DND-41 (cell line): ENCODE measurements at regions not wholly inside any gene's neighbourhood (a gene's known extent, or its start where the extent isn't known, plus 50 kb on each side); places are given as distances from the start of the nearest gene placed in this dataset.

Source experiments
- ATAC-seq: fragments of 200-7000 bp; cut with Tn5 transposase; 3 replicates; pipeline ENCODE4 v1.9.1; 2021; ENCODE audit warnings: low read depth; ENCODE audit not compliant: insufficient read depth
- DNase-seq: peaks from one replicate; pipeline ENCODE4 v3.0.0-alpha.2; 2020
- H2AFZ ChIP-seq: 2 replicates; pipeline ENCODE4 v1.6.0; 2012; ENCODE audit warnings: low read depth, low read length
- H3K27ac ChIP-seq: 2 replicates; pipeline ENCODE4 v1.5.1; 2012; ENCODE audit warnings: low read length, inconsistent platforms
- H3K27me3 ChIP-seq: fragments of 200-600 bp; sonication (generic); 2 replicates; pipeline ENCODE4 v1.6.0; 2012; ENCODE audit warnings: low read length, mild to moderate bottlenecking, inconsistent platforms; ENCODE audit not compliant: insufficient read depth, poor library complexity
- H3K36me3 ChIP-seq: 2 replicates; pipeline ENCODE4 v1.5.1; 2012; ENCODE audit warnings: low read length, inconsistent platforms; ENCODE audit not compliant: insufficient read depth
- H3K4me1 ChIP-seq: 2 replicates; pipeline ENCODE4 v1.5.1; 2012; ENCODE audit warnings: mild to moderate bottlenecking, low read length; ENCODE audit not compliant: insufficient read depth
- H3K4me2 ChIP-seq: 2 replicates; pipeline ENCODE4 v1.6.0; 2012; ENCODE audit warnings: mild to moderate bottlenecking, moderate library complexity, low read length, inconsistent platforms; ENCODE audit not compliant: insufficient read depth
- H3K4me3 ChIP-seq, 2 experiments: fragments of 200-600 bp in 1 of 2; shearing (Covaris generic) in 1 of 2; 2 replicates each; pipeline ENCODE4 v1.5.1; 2012 to 2016; ENCODE audit warnings: inconsistent platforms in 2 of 2, low read length in 2 of 2, mild to moderate bottlenecking in 2 of 2, low read depth in 1 of 2, moderate library complexity in 1 of 2
- H3K79me2 ChIP-seq: 2 replicates; pipeline ENCODE4 v1.6.0; 2012; ENCODE audit warnings: low read length, inconsistent platforms; ENCODE audit not compliant: insufficient read depth
- H3K9ac ChIP-seq: 2 replicates; pipeline ENCODE4 v1.6.0; 2012; ENCODE audit warnings: low read depth, mild to moderate bottlenecking, inconsistent platforms, low read length, moderate library complexity
- H3K9me3 ChIP-seq: 2 replicates; pipeline ENCODE4 v1.5.1; 2012; ENCODE audit warnings: low read length, moderate library complexity, mild to moderate bottlenecking, inconsistent platforms; ENCODE audit not compliant: insufficient read depth, severe bottlenecking
- H4K20me1 ChIP-seq: 2 replicates; pipeline ENCODE4 v1.6.0; 2012; ENCODE audit warnings: low read length; ENCODE audit not compliant: insufficient read depth
- EZH2 ChIP-seq: IDR thresholded peaks from 3 replicates; pipeline ENCODE4 v1.6.1; 2012; ENCODE audit warnings: borderline replicate concordance, low read depth, mild to moderate bottlenecking, moderate library complexity, low read length, inconsistent platforms; ENCODE audit not compliant: severe bottlenecking
- TF ChIP-seq, protein P1 (sequence below): IDR thresholded peaks from 2 replicates; pipeline ENCODE4 v1.5.1; 2012; ENCODE audit warnings: borderline replicate concordance, low read length, moderate library complexity, mild to moderate bottlenecking; ENCODE audit not compliant: poor library complexity, severe bottlenecking; ENCODE audit errors: extremely low read depth

DNA sequence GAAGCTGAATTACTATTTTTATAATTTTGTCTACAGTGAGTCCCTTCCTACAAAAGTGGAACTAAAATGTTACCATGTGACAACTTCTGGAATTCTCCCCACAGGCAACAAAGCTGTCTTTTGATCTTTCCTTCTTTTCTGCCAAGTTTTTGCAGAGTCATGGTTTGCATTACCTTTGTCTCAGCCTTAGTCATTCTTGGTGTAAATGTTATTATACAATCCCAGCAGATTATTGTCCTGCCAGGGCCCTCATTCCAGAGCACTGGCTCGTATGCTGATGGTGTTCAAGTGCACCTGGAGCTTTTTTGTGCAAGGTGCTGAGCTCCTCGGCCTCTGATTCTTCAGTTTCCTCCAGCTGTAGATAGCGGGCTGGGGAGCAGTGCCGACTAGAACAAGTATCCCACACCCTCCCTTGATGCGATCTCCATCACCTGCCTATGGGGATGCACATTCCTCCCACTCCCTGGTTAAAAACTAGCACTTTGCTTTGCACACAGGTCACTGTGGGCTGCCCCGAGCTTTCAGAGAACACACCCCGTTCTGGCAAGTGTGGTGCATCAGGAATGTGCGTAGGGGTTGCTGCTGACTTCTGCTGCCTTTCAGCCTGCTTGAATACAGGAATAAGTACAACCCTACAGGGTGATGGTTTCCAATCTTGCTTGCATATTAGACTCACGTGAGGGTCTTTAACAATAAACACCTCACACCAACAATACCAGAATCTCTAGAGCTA lies 263.6 kb downstream of the RNF144A start:
- no peak for TF ChIP-seq EZH2
- TF ChIP-seq, protein P1, sequence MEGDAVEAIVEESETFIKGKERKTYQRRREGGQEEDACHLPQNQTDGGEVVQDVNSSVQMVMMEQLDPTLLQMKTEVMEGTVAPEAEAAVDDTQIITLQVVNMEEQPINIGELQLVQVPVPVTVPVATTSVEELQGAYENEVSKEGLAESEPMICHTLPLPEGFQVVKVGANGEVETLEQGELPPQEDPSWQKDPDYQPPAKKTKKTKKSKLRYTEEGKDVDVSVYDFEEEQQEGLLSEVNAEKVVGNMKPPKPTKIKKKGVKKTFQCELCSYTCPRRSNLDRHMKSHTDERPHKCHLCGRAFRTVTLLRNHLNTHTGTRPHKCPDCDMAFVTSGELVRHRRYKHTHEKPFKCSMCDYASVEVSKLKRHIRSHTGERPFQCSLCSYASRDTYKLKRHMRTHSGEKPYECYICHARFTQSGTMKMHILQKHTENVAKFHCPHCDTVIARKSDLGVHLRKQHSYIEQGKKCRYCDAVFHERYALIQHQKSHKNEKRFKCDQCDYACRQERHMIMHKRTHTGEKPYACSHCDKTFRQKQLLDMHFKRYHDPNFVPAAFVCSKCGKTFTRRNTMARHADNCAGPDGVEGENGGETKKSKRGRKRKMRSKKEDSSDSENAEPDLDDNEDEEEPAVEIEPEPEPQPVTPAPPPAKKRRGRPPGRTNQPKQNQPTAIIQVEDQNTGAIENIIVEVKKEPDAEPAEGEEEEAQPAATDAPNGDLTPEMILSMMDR = no peak

DNA sequence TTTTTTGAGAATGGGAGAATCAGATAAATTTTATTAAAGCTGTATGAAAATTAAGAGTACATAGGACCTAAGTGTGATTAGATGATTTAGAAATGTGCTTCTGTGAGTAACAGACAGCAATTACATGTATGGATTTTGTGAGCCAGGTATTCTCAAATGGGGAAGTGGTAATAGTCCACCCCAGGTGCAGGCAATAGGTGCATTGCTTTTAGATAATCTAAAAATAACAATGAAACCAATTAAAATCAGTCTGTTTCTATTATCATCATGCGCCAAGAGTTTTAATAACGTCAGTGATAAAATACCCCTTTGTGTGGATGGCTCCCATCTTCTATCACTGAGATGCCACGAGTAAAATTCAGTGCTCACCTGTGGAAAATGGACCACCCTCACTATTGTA lies 265.3 kb downstream of the RNF144A start:
- Histone ChIP-seq H3K27me3 (no peaks in the 10 kb centered on the region), H2AFZ (no peak overlapping the region), H4K20me1 (no peaks in the 10 kb centered on the region), H3K4me1 (no peaks in the 10 kb centered on the region), H3K4me2 (no peak overlapping the region), H3K4me3 (no peak overlapping the region), H3K9ac (no peak overlapping the region), H3K36me3 (no peaks in the 10 kb centered on the region), H3K9me3 (no peaks in the 10 kb centered on the region), H3K79me2 (no peaks in the 10 kb centered on the region), H3K27ac (no peak overlapping the region)
- no peak for TF ChIP-seq EZH2
- TF ChIP-seq, protein P1 = no peak
- no peak for DNase-seq
- no peak for ATAC-seq

More for the DNA sequence above, 263.6 kb downstream of the RNF144A start:
- Histone ChIP-seq H4K20me1 (no peaks in the 10 kb centered on the region), H3K79me2 (no peaks in the 10 kb centered on the region), H3K4me1 (no peaks in the 10 kb centered on the region), H2AFZ (no peak overlapping the region), H3K36me3 (no peaks in the 10 kb centered on the region), H3K4me2 (no peak overlapping the region), H3K27ac (no peak overlapping the region), H3K9me3 (no peaks in the 10 kb centered on the region), H3K4me3 (no peak overlapping the region), H3K27me3 (no peaks in the 10 kb centered on the region), H3K9ac (no peak overlapping the region)
- ATAC-seq (no peak), DNase-seq (no peak)

DNA sequence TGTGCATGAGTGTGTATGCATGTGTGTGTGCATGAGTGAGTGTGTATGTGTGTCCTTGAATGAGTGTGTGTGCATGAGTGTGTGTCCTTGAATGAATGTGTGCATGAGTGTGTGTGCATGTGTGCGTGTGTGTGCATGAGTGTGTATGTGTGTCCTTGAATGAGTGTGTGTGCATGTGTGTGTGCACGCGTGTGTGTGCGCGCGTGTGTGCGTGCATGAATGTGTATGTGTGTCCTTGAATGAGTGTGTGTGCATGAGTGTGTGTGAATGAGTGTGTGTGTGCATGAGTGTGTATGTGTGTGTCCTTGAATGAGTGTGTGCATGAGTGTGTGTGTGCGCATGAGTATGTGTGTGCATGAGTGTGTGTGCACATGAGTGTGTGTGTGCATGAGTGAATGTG lies 271.9 kb downstream of the RNF144A start:
- Histone ChIP-seq H3K27ac (no peak overlapping the region), H3K27me3 (no peaks in the 10 kb centered on the region), H2AFZ (no peak overlapping the region), H4K20me1 (no peaks in the 10 kb centered on the region), H3K9me3 (no peaks in the 10 kb centered on the region), H3K36me3 (no peaks in the 10 kb centered on the region), H3K79me2 (no peaks in the 10 kb centered on the region), H3K4me2 (no peak overlapping the region), H3K9ac (no peak overlapping the region), H3K4me3 (no peak overlapping the region), H3K4me1 (no peaks in the 10 kb centered on the region)
- no peak for DNase-seq
- ATAC-seq = no peak
- TF ChIP-seq, protein P1 = no peak
- TF ChIP-seq EZH2 = no peak
